Germinal center (tissue), 1 donor: ENCODE measurements at regions not wholly inside any gene's neighbourhood (a gene's known extent, or its start where the extent isn't known, plus 50 kb on each side); places are given as distances from the start of the nearest gene placed in this dataset.

Source experiments
- DNase-seq: peaks from one replicate; pipeline ENCODE4 v3.0.0; 2012; ENCODE audit warnings: mixed read lengths, low spot score

DNA sequence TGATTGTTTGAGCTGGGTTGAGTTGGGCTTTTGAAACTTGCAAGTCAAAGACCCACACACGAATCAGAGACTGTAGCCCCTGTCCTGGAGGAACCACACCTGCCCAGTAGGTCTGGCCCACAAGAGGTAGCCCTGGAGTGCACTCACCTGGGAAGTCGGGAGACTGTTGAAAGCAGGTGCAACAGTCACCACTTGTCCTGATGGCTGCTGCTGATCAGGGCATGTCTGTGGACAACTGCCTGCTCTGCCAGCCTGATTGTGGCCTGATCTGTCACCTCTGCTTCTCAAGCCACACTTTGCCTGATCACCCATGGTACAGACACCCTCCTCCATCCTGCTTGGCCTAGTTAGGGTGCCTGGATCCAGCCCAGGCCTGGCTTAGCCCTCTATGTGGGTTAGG, 105.0 kb upstream of the HAAO start:
- DNase-seq: no peak

DNA sequence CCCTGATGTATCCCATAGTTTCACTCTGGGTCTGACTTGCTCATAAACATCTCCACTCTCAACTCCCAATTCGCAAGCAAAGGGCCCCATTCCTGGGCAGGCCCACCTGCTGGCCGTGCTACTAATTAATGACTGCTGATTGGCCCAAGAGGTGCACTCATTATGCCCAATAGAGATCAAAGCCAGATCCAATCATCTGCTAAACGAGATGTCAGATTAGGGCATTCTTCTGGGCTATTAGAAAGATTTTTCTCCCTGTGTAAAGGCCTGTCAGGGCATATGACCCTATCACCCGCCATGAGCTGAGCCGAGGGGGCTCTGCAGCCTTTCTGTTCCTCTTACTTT, 103.4 kb upstream of the HAAO start:
- no peak for DNase-seq

DNA sequence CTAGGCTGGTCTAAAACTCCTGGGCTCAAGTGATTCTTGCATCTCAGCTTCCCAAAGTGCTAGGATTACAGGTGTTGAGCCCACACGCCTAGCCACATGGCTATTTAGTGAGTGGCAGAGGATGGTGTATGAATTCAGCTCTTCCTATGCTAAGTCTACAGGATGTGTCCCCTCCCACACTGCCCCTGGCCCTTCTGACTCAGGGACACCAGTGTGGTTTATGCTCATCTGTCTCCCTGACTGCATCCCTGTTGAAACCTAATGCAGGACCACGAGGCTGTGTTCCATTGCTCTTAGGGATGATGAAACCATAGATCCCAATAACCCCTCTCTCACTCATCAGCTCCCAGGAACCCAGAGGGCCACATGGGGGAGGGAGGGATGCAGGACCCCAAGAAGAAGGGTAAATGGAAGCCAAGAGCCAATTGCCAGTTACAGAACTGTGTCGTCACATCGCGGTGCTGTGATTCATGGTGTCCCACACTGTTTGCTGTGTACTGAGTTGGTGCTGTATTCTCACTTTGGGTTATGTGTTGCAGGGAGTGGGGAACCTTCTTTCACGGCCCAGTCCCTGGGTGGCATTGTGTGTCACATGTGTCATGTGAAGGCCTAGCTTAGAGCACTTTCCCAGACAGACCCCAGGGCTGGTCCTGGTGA, 102.9 kb upstream of the HAAO start:
- DNase-seq: no peak

DNA sequence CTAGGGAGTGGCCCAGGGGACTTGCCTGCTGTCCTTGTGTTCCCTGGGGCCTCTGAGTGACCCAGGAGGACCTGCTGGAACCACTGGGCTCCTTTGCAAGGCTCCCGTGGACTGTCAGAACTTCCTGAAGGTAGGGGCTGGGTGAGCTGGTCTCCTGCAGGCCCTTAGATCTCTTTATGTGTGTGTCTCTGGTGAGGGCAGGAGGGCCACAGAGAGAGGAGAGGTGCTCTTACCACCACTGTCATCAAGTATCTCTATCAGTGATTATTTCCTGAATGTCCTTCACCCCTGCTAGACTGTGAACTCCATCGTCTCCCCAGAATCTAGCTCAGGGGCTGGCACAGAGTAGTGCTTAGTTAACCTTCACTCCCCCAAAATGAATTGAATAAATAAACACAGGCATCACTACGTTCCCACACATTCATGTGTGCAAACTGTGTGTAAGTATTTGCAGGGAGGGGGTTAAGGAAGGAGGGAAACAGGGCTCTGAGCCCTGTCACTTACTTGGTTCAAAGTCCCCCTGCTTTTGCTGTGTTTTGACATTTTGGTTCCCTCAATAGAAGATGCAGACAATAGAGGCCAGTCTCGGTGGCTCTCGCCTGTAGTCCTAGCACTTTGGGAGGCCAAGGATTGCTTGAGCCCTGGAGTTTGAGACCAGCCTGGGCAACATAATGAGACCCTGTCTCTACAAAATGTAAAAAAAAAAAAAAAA, 100.8 kb upstream of the HAAO start:
- no peak for DNase-seq

DNA sequence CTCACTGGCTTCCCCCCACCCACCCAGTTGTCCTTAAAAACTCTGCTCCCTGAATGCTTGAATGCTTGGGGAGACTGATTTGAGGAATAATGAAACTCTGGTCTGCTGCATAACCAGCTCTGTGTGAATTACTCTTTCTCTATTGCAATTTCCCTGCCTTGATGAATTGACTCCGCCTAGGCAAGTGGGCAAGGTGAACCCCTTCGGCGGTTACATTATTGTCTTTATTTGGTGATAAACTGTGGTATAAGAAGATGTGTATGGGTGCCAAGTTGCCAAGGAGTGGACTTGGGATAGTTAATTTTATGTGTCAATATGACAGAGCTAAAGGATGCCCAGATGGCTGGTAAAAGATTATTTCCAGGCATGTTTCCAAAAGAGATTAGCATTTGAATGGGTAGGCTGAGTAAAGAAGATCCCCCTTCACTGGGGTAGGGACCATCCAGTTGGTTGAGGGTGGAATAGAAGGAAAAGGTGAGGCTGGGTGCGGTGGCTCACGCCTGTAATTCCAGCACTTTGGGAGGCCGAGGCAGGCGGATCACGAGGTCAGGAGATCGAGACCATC, 98.5 kb upstream of the HAAO start:
- no peak for DNase-seq

DNA sequence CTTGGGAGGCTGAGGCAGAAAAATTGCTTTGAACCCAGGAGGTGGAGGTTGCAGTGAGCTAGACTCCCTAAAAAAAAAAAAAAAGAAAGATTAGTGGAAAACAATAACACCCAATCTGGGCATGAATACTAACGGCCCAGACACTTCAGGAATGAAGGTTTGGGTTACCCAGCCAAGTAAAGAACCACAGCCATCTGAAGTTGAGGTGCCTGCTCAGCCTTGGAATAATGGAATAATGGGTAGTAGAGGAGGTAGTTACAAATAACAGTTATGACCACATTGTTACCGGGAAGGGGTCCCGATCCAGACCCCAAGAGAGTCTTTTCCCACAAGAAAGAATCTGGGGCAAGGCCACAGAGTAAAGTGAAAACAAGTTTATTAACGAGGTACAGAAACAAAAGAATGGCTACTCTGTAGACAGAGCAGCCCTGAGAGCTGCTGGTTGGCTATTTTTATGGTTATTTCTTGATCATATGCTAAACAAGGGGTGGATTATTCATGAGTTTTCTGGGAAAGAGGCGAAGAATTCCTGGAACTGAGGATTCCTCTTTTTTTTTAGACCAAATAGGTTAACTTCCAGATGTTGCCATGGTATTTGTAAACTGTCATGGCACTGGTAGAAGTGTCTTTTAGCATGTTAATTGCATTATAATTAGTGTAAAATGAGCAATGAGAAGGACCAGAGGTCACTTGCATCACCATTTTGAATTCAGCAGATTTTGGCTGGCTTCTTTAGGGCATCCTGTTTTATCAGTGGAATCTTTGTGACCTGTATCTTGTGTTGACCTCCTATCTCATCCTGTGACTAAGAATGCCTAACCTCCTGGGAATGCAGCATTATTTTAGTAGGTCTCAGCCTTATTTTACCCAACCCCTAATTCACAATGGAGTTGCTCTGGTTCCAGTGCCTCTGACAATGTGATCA, 96.2 kb upstream of the HAAO start:
- no peak for DNase-seq

DNA sequence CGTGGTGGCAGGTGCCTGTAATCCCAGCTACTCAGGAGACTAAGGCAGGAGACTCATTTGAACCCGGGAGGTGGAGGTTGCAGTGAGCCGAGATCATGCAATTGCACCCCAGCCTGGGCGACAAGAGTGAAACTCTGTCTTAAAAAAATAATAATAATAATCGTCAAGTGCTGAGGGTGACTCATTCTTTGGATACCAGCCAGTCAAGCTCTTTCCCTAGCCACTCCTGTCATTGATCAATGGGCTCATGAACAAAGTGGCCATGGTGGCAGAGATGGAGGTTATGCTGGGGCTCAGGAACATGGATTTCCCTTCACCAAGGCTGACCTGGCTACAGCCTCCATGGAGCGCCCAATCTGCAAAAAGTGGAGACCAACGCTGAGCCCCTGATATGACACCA, 94.5 kb upstream of the HAAO start:
- no peak for DNase-seq

DNA sequence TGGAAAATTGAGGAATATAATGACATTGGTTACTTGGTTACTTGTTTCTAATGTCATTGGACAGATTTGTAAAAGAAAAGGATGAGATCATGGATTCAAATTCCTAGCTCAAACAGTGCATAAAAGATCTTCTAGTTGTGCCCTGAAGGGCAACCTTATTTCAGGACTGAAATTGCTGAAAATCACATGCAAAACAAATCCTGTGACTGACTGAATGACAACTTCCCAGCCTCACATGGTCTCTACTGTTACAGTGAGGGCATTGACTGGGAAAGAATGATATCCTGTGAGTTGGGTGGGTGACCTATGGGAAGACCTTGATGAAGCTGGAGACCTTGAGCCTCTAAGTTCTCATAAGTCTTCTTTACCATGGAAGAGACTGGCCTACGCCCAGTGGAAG, 90.4 kb upstream of the HAAO start:
- no peak for DNase-seq

DNA sequence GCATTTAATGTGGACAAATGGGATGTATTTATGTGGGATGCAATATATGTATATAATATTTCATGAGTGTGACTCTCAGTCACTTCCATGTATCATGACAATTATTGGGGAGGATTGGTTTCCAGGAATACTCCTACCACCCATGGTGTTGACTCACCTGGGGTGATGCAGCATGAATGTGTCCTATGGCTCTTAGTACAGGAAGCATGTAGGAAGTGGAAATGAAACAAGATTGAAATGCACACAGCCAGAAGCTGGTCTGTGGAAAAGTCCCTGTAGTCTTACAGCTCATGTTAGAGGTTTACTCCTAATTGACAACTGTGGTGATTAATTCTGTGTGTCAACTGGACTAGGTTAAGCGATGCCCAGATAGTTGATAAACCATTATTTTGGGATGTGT, 89.3 kb upstream of the HAAO start:
- DNase-seq: no peak

DNA sequence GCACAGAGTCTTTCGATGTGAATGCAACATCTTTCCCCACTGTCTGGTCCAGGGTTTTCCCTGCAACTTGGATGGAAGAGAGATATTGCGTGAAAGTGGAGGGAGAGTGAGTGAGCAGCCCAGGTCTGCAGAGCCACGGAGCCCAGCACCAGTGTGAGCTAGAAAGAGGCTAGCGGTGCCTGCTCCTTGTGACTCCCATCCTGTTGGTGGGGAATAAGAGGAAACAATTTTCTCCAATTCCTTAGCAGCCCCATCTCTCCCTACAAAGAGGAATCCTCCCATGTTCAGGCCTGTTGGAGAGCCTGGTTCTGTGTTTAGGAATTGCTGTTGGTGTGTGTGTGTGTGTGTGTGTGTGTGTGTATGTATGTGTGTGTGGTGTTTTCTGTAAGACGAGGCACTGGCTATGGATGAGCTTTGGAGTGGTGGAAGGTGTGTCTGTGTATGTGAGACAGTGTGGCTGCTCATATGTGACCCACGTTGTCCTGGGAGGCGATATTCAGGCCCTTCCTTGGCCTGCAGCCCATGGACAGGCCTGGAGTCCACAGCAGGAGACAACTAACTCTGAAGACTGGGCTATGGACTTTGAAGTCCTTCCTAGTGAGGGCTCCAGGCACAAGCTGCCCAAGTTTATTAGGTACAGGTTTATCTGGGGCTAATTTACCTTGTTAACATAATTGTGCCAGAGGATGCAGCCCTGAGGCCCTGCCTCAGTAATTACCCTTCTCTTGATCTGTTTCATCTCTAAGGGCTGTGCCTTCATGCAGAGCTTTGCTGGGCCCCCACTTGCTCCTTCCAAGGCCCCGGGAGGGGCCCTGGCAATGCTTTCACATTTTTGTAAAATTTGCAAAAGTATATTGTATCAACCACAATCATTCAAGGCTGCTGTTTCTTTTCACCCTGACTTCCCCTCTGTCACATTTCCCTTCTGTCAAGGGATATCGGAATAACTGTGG, 88.6 kb upstream of the HAAO start:
- DNase-seq: no peak

DNA sequence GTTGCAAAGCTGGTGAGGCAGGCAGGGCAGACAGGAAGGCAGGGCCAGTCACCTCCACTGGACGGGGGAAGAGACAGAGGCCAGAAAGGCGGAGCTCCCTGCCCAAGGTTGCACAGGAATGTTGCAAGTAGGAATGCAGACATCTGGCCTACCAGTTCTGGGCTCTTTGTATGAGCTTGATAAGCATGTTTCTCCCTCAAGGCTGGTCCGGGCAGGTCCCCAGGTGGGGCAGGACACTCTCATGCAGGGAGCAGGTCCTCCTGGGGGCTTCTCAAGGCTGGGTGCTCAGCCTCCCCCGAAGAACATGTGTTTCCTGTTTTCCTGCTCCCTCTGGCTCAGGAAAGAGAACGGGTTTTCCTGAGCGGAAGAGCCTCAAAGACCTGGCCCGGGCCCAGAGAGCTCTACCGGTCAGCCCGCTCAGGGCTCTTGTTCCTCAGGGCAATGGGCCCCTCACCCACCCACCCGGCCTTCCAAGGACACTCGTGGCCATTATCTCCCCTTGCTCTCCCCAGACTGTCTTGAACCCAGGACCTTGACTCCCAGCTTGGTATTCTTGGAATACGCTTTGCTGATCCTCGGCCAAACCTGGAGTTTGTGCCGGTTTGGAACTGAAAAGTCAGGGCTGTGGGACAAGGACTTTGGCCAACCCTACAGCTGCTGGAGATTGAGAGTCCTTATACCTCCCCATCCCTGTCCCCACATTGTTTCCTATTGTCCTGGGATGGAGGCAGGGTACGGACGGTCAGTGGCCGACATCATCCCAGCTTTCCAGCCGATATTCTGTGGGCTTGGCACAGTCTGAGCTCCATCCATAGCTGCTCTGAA, 87.7 kb upstream of the HAAO start:
- DNase-seq: no peak

DNA sequence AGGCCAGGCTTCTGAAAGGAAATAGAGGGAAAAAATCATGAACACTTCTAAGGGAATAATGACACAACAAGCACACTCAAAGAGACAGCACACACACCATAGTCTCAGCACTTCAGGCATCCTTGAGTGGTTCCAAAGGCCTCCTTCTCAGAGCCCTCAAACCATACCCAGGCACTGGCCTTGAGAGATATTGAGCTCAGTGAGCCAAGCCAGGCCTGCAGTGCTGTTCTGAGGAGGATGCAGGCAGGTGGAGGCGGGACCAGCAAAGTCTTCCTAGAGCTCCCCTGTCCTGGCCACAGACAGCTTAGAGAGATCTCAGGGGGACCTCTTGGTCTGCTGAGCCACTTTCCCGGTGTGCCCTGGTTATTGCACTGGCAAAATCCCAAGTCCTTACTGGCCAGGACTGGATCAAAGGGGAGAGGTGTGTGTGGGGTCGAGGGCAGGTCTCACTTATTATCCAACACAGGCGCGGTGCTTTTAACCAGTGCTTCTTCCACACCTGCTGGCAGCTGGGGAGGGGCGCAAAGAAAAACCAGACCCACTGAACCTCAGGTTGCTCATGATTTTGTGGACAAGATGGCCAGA, 86.8 kb upstream of the HAAO start:
- DNase-seq: no peak

DNA sequence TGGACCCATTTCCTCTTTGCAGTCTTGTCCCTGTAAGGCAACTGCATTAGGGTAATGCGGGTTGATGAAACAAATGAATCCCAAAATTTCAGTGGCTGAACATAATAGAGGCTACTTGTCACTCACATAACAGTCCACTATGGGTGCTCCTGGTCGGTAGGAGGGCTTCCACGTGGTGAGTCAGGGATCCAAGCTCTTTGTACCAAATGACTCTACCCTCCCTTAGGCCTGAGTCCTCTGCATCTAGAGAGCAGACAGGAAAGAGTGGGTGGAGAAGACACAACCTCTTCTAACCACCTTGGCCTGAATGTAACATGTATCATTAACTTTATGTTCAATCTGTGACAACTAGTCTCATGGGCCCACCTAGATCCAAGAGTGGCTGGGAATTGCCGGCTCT, 86.2 kb upstream of the HAAO start:
- no peak for DNase-seq

DNA sequence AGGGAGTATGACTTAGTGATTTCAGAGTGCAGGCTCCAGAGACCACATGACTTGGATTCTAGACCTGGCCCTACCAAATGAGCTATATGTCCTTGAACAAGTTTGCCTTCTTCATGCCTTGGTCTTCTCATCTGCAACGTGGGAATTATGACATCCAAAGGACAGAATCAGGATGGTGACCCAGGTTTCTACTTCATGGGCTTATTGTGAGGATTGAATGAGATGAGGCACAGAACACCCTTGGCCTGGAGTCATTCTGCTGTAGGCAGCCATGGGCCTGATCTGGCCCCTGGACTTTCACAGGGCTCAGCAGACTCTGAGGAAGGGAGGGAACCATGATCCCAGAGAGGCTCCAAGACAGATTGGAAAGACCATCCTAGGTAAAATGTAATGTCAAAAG, 85.6 kb upstream of the HAAO start:
- no peak for DNase-seq

DNA sequence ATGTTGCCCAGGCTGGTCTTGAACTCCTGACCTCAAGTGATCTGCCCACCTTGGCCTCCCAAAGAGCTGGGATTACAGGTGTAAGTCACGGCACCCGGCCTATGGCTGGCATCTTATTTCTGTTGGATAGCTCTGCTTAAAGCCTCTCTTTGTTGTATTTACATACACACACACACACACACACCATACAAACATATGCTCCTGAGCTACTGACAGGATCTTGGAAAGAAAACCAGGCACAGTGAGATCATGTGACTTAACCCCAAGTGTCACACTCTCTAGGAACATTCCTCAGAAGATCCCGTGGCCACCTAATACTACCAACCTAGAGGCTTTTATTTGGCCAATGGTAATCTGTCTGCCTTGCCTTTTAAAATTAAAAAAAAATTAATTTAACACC, 85.1 kb upstream of the HAAO start:
- no peak for DNase-seq

DNA sequence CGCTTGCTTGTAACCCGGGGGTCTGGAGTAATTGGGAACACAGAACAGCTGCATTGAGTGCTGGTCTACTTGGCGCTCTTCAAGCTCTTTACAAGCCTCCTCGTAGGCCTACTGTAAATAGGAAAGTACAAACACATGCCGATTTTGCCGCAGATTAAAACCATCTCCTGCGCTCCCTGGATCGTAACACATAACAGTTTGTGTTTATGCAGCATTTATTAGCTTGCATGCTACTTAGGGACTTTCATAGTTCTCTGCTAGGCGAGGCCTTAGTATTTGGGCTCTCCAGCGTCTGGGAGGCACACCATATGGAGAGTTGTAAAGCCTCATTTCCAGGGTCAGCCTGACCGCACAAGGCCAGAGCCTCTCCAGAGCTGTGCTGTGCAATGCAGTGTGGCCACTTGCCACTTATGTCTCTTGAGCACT, 84.0 kb upstream of the HAAO start:
- DNase-seq: no peak

DNA sequence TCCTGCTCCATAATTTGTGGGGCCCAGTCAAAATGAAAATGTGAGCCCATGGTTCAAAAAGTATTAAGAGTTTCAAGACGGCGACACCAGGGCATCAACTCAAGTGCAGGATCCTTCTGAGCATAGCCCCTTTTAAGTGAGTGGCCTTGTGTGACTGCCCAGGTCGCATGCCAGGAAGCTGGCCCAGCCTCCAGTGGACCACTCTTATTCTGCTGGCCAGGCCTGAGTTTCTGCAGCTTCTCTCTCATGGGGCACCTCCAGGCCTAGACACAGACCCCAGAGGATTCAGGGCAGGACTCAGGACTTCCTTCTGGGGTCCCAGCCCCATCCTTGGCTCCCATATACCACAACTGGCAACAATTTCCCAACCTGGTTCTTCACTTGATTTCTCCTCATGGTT, 83.5 kb upstream of the HAAO start:
- DNase-seq: no peak

DNA sequence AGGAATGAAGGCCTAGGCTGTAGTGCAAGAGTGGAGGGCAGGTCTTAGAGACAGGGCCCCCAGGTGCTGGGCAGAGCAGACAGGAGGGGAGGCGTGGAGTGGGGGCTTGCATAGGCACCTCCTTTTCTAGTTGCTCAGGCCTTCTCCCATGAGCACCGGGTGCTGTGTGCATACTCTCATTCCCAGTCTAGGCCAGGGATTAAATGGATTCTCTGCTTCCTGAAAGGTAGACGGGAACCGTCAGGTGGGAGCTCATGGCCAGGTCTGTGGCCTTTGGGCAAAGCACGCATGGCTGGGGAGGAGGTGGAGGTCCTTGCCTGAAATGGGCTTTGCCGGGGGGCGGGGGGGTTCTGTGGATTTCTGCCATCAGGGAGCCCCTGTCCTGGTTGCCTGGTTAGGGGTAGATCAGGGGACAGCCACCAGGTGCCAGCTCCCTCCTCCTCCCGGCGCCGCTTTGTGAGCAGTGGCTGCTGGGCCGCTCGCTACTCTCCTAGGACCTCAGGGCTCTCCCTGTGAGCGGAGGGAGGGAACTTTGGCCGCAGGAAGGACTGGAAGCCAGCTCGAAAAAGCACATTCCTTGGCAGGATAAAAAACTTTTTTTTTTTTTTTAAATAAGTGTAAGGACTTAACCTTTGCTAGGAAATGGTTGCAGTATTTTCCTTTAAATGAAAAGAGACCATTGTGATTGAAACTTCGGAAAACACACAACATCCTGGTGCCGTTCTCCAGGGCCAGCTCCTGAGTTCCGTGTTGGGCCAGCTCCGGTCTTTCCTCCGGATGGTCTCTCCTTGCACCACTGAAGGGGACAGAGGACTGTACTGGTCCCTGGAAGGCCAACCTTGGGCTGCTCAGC, 82.8 kb upstream of the HAAO start:
- no peak for DNase-seq

DNA sequence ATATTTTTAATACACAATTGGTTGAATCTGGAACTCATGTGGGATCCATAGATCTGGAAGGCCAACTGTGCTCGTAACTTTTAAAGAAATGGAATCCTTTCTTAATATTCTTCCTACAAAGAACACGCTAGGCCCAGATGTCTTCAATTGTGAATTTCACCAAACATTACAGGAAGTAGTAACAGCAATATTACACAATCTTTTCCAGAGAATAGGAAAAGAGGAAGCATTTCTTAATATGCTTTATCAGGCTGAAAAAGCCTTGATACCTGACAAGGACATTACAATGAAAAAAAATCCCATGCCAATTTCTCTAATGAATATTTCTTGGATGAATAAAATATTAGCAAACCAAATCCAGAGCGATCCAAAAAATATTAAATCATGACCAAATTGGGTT, 80.3 kb upstream of the HAAO start:
- DNase-seq: no peak
